ENCODE measurements at regions not wholly inside any gene's neighbourhood (a gene's known extent, or its start where the extent isn't known, plus 50 kb on each side); places are given as distances from the start of the nearest gene placed in this dataset.

- Histone ChIP-seq H3K27me3 (replicated peaks; ENCODE audit: insufficient read depth, low read length) (no peaks in the 10 kb centered on the region), H3K4me1 (ENCODE audit: low read length) (no peaks in the 10 kb centered on the region)
Observed at GRCh38 chr22:48558016-48558415, 1269.7 kb downstream of the BRD1 start.

DNA sequence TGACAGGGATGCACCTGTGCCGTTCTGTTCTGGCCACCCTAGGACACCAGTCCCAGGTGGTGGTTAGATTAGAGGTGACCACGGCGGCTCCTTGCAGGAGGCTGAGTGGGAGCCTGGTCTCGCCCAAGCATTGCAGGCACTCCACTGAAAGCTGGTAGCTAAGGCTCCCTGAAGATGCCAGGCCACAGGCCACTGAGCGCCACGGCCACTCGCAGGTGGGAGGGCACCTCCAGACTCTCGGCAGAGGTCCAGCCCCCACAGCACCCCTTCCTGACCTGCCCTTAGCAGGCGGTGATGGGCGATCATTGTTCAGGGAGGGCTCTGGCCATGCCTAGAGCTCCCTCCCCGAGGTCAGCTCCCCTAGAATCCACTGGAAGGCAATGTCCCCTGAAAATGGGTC, 1270.2 kb downstream of the BRD1 start:
- Histone ChIP-seq H3K9ac (ENCODE audit: low read length) (no peak overlapping the region), H3K4me3 (ENCODE audit: low read length) (no peak overlapping the region), H3K27ac (ENCODE audit: low read length) (no peak overlapping the region), H3K4me1 (ENCODE audit: low read length) (no peaks in the 10 kb centered on the region), H3F3A (ENCODE audit: insufficient read depth, low read length) (no peaks in the 10 kb centered on the region), H3K79me2 (ENCODE audit: low read length) (no peaks in the 10 kb centered on the region; the same call in 1 of the 2 replicates), H3K36me3 (replicated peaks; ENCODE audit: insufficient read depth, low read length) (no peaks in the 10 kb centered on the region), H2AFZ (ENCODE audit: low read length) (no peak overlapping the region), H3K9me3 (replicated peaks; ENCODE audit: insufficient read depth, low read length) (no peaks in the 10 kb centered on the region), H3K9me2 (replicated peaks; ENCODE audit: insufficient read depth, low read length) (no peaks in the 10 kb centered on the region), H3K4me2 (ENCODE audit: low read depth, low read length) (no peak overlapping the region), H4K20me1 (ENCODE audit: insufficient read depth, low read length) (no peaks in the 10 kb centered on the region), H3K27me3 (replicated peaks; ENCODE audit: insufficient read depth, low read length) (no peaks in the 10 kb centered on the region)
- no peak for DNase-seq
- TF ChIP-seq EZH2phosphoT487 (IDR thresholded peaks at IDR 0.05; ENCODE audit: low read length) (no peak), EZH2 (optimal IDR thresholded peaks at IDR 0.05; ENCODE audit: low read depth, low read length) (no peak), CTCF (IDR thresholded peaks at IDR 0.05; ENCODE audit: low read length) (no peak)

More at GRCh38 chr22:48558016-48558415, 1269.7 kb downstream of the BRD1 start:
- H3K9ac ChIP-seq (ENCODE audit: low read length): no peak overlapping the region
- no peak for TF ChIP-seq EZH2 (optimal IDR thresholded peaks at IDR 0.05; ENCODE audit: low read depth, low read length)
- no peak for TF ChIP-seq CTCF (IDR thresholded peaks at IDR 0.05; ENCODE audit: low read length)
- no peak for DNase-seq
- H3K79me2 ChIP-seq (ENCODE audit: low read length): no peaks in the 10 kb centered on the region; the same call in 1 of the 2 replicates
- no peaks in the 10 kb centered on the region for H4K20me1 ChIP-seq (ENCODE audit: insufficient read depth, low read length)
- no peaks in the 10 kb centered on the region for H3K36me3 ChIP-seq (replicated peaks; ENCODE audit: insufficient read depth, low read length)
- H3K9me2 ChIP-seq (replicated peaks; ENCODE audit: insufficient read depth, low read length): no peaks in the 10 kb centered on the region
- no peak overlapping the region for H3K4me3 ChIP-seq (ENCODE audit: low read length)
- H2AFZ ChIP-seq (ENCODE audit: low read length): no peak overlapping the region
- H3K4me2 ChIP-seq (ENCODE audit: low read depth, low read length): no peak overlapping the region
- no peak overlapping the region for H3K27ac ChIP-seq (ENCODE audit: low read length)
- no peaks in the 10 kb centered on the region for H3F3A ChIP-seq (ENCODE audit: insufficient read depth, low read length)
- no peaks in the 10 kb centered on the region for H3K9me3 ChIP-seq (replicated peaks; ENCODE audit: insufficient read depth, low read length)

DNA sequence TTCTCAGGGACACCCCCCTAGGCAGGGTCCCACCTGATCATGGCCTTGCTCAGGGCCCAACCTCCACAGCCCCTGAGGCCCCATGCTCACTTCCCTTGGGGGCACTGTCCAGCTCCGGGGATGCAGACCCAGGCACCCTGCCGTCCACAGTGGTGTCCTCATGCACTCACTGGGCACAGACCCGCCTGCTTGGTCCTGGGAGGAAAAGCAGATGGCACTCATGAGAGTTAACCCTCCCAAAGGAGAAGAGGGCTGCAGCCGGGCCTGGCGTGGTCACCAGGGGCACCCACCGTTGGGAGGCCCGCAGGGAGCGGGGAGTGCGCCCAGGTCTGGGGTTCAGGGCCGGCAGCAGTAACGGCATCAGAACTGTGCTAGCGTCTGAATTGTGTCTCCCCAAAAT, 1270.9 kb downstream of the BRD1 start:
- no peak overlapping the region for H3K27ac ChIP-seq (ENCODE audit: low read length)
- no peak overlapping the region for H3K4me3 ChIP-seq (ENCODE audit: low read length)
- no peaks in the 10 kb centered on the region for H3K27me3 ChIP-seq (replicated peaks; ENCODE audit: insufficient read depth, low read length)
- no peaks in the 10 kb centered on the region for H3F3A ChIP-seq (ENCODE audit: insufficient read depth, low read length)
- H3K4me1 ChIP-seq (ENCODE audit: low read length): no peaks in the 10 kb centered on the region
- no peak overlapping the region for H3K4me2 ChIP-seq (ENCODE audit: low read depth, low read length)
- no peak for DNase-seq
- no peaks in the 10 kb centered on the region for H3K9me2 ChIP-seq (replicated peaks; ENCODE audit: insufficient read depth, low read length)
- no peaks in the 10 kb centered on the region for H3K9me3 ChIP-seq (replicated peaks; ENCODE audit: insufficient read depth, low read length)
- H3K36me3 ChIP-seq (replicated peaks; ENCODE audit: insufficient read depth, low read length): no peaks in the 10 kb centered on the region
- H2AFZ ChIP-seq (ENCODE audit: low read length): no peak overlapping the region
- no peaks in the 10 kb centered on the region; the same call in 1 of the 2 replicates for H3K79me2 ChIP-seq (ENCODE audit: low read length)
- H4K20me1 ChIP-seq (ENCODE audit: insufficient read depth, low read length): no peaks in the 10 kb centered on the region
- TF ChIP-seq EZH2 (optimal IDR thresholded peaks at IDR 0.05; ENCODE audit: low read depth, low read length) (no peak), EZH2phosphoT487 (IDR thresholded peaks at IDR 0.05; ENCODE audit: low read length) (no peak), CTCF (IDR thresholded peaks at IDR 0.05; ENCODE audit: low read length) (no peak)
- H3K9ac ChIP-seq (ENCODE audit: low read length): no peak overlapping the region

All from MM.1S (cell line).